T-helper 9 cell (primary cell): ENCODE measurements at regions not wholly inside any gene's neighbourhood (a gene's known extent, or its start where the extent isn't known, plus 50 kb on each side); places are given as distances from the start of the nearest gene placed in this dataset.

Source experiments
- DNase-seq: peaks from one replicate; pipeline ENCODE4 v3.0.0-alpha.2; 2020

GRCh38 chr16:86963600-86964575 is 353.3 kb downstream of the C16orf95 start:
- no peak for DNase-seq

GRCh38 chr16:86964796-86965241 is 352.4 kb downstream of the C16orf95 start:
- DNase-seq, result no peak

DNA sequence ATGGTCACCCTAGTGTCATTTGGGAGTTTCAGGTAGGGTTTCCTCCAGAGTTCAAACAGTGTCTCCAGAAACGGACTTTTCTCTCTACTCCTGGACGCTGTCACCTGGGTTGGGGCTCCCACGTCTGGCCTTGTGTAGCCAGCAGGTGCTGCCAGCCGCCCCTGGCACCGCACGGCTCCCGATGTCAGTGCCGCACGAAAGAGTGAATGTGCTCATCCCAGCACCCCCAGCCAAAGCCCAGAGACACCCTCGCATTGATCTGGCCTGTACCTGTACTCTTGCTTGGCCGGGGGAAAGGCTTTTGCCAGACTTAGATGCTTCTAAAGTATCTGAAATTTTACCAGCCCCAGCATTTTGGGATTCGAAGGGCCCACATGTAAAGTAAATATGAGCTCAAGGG is 351.9 kb downstream of the C16orf95 start:
- DNase-seq, result no peak

DNA sequence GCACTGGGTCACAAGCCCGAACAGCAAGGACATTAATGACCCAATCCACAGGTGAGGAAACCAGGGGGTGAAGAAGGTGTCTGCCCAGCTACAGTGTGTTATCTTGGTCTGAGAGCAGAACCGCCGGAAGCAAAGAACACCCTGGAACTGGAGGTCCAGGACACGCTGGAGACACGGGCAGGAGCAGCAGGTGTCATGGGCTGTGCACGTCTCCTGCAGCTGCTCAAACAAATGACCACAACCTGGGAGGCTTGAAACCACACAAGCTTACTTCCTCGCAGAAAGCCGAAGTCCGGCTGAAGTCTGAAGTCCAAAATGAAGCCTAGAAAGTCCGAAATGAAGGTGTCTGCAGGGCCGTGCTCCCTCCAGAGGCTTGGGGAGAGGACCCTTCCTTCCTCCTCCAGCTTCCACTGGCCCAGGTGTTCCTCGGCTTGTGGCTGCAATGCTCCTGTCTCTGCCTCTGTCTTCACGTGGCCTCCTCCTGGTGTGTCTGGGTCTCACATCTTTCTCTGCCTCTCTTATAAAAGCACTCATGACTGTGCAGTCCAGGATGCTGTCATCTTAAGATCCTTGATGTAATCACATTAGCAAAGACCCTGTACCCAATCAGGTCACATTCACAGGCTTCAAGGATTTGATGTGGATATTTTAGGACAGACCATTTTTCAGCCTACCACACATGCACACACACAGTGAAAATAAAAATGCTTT is 351.2 kb downstream of the C16orf95 start:
- DNase-seq, result no peak

GRCh38 chr16:86966777-86967176 is 350.4 kb downstream of the C16orf95 start:
- no peak for DNase-seq

DNA sequence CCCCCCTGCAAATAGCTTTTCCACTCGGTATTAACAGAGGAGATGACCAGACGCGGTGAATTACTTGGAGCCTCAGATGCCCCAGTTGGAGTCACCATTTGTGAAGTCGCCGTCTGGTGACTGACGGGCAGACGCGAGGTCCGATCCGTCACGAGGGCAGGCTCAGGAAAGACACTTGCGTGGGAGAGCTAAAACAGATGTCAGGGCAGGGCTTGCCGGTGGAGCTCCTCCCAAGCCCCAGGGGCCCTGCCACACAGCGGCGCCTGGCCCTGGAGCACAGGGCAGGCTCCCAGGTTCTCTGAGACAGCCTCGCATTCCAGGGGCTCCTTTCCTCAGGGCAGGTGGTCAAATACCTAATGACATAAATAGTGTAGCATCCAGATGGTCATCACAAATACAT is 348.3 kb downstream of the C16orf95 start:
- DNase-seq, result no peak

- no peak for DNase-seq
Measured at GRCh38 chr16:86969716-86970115, 347.5 kb downstream of the C16orf95 start.

DNA sequence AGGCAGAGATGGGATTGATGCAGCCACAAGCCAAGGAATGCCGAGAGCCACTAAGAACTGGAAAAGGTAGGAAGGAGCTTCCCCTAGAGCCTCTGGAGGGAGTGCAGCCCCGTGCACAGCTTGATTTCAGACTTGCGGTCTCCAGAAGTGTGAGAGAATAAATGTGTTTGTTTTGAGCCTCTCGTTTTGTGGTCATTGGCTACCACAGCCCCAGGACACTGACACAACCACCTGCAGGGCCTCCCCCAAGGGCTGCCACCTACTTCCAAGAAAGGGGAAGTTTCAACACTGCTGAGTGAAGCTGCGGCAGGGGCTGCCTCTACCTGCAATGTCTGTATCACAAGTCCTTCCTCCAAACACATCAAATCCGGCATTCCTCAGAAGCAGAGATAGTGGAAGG is 346.9 kb downstream of the C16orf95 start:
- no peak for DNase-seq

GRCh38 chr16:86970726-86971125 is 346.5 kb downstream of the C16orf95 start:
- DNase-seq, result no peak

DNA sequence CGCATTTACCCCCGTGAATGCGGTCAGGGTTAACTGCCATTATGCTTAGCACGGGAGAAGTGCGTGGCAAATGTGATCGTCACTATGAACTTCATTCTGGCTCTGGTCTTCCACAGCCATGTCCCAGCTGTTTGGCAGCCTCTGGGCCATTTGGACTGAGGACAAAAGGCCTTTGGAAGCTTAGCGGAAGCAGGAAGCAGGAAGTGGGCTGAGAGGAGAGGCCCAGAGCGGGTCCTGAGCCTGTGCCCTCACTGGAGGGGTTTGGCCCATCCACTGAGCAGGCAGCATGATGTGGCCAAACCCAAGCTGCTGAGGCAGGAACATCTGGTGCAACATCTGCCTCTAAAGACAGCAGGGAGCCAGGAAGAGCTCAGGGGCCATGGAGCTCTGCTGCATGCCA is 345.9 kb downstream of the C16orf95 start:
- DNase-seq, result no peak

DNA sequence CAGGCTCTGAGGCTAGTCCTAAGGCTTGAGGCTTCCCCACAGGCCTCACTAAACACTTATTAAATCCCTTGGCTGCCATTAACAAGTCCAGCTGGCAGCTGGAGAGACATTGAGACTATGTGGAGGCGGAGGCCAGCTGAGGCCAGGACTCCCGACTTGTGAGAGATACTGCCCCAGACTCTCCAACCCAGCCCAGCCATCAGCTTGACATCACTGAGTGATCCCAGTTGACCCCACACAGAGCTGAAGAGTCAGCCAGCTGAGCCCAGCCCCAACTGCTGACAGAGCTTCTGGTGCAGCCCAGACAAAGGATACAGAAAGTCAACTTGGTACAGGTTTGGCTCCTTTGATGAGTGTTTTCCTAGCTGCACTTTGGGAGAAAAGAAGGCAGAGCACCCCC is 343.1 kb downstream of the C16orf95 start:
- no peak for DNase-seq

DNA sequence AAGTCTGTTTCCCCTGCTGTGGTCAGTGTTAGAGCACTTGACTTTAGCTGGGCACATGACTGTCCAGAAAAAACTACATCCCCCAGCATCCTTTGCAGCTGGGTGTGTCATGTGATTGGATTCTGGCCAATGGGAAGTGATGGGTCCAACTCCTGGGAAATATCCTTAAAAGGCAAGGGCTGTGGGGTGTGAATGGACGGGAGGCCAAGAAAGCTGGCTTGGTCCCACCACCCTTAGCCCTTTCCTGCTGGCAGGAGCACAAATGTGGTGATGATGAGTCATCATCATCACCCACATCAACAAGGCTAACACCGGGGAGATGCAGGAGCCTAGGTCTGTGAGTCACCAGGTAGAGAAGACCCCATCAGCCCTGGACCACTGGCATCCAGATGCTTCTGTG is 341.7 kb downstream of the C16orf95 start:
- no peak for DNase-seq

DNA sequence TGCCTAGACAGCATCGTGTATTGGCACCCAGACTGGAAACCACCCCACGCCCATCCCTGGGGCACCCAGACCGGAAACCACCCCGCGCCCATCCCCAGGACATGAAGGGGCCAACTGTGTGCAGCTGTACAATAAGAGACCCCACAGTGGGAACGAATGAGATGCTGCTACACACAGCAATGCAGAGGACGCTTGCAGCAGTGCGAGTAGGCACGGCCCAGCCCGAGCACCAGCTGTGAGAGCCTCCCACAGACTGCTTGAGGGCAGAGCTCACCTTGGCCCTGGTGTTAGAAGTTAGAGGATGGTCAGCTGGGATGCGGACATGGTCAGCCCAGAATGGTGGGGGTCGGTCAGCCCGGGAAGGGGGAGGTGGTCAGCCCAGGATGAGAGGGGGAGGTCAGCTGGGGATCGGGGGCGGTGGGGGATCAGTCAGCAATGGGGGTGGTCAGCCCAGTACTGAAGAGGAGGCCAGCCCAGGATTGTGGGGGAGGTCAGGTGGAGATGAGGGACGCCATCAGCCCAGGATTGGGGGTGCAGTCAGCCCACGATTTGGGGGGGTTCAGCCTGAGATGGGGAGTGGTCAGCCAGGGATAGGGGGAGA is 340.0 kb downstream of the C16orf95 start:
- DNase-seq, result no peak

GRCh38 chr16:86978445-86979030 is 338.7 kb downstream of the C16orf95 start:
- no peak for DNase-seq

- DNase-seq, result no peak
Measured at GRCh38 chr16:86979061-86979460, 338.1 kb downstream of the C16orf95 start.

GRCh38 chr16:86979984-86980553 is 337.1 kb downstream of the C16orf95 start:
- DNase-seq, result no peak

- DNase-seq, result no peak
Measured at GRCh38 chr16:86980644-86981043, 336.5 kb downstream of the C16orf95 start.

GRCh38 chr16:86982347-86982596 is 334.9 kb downstream of the C16orf95 start:
- no peak for DNase-seq

DNA sequence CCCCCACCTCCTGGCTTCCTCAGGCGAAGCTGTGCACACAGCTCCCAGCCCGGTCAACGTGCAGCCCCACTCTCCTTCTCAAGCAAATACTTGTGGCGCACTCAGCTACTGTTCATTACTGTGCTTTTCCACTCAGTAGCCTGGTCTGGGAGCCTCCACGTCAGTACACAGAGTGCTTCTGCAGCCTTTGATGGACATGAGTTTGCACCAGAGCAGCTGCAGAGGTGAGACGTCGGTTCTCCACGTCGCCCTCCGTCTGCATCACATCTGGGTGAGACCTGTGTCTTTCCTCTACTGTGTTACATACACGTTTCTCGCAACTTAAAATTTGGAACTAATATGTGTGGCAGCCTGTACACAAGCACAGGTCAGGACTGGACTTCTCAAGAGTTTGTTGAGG is 334.3 kb downstream of the C16orf95 start:
- no peak for DNase-seq

DNA sequence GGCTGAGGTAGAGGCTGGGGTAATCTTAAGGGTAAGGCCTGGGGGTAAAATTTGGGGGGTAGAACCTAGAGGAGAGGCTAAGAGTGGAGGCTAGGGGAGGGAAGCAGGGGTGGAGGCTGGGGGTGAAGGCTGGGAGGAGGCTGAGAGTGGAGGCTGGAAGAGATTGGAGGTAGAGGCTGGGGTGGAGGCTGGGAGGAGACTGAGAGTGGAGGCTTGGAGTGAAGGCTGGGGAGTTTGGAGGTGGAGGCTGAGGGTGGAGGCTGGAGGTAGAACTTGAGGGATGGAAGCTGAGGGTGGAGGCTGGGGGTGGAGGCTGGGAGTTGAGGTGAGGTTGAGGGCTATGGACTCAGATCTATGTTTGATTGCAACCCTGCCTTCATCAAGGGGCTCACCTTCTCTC is 333.6 kb downstream of the C16orf95 start:
- DNase-seq, result no peak

DNA sequence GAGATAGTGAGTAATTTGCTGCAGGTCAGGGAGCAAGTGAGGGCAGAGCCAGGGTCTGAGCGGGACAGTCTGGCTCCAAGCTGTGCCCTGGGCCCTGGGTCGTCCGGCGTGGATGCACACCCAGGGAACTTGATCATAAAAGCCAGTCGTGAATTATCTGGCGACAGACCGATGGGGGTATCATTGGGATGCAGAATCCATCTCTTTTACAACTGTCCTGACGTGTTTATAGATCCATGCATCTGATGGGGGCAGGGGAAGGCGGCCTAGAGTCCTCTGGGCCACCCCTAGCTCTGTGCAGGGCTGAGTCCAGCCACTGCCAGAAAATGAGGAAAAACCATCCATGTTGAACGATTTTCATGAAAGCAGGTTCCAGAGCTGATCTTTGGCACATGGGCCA is 332.8 kb downstream of the C16orf95 start:
- DNase-seq, result no peak

DNA sequence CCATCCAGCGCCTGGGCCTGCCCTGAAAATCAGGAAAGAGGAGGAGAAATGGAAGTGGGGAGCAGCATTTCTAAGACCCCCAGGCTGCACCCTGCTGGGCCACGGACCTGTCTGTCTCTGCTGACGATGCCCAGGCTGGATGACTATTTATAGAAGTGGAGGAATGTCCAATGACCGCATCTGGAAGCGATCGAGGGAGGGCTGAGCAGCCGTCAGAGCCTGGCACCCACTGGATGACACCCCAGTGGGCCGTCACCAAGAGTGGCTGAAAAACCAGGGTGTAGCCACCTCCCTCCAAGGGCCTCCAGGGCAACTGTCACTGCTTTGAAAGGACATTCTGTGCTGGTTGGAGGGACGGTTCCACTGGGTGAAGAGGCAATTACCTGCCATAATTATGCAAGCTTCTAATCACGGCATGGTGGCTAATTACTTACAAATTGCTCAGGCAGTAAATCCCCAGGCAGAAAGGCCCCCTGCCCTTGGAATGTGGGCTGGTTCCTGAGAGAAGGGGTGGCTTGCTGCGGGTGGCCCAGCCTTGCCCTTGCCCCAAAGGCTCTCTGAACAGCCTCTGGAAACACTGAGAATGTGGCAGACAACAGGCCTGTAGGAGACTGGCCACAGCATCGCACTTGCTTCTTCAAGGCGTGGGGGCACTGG is 332.1 kb downstream of the C16orf95 start:
- no peak for DNase-seq

- no peak for DNase-seq
Measured at GRCh38 chr16:86985648-86986015, 331.6 kb downstream of the C16orf95 start.
